Stimulated activated naive CD8-positive, alpha-beta T cell treated with anti-CD3 and anti-CD28 coated beads, Interleukin-15, Interleukin-2, amounts not matched to agents 100 ng/mL and 50 ng/mL, for 24 hours (primary cell): ENCODE measurements at regions not wholly inside any gene's neighbourhood (a gene's known extent, or its start where the extent isn't known, plus 50 kb on each side); places are given as distances from the start of the nearest gene placed in this dataset.

Experiments used
- H3K27ac Mint-ChIP-seq: one replicate; pipeline ENCODE4 v1.8.0; 2021; ENCODE audit warnings: mild to moderate bottlenecking, mixed read lengths
- H3K27me3 Mint-ChIP-seq: one replicate; pipeline ENCODE4 v1.8.0; 2021; ENCODE audit warnings: mixed read lengths
- H3K36me3 Mint-ChIP-seq: one replicate; pipeline ENCODE4 v1.8.0; 2021; ENCODE audit warnings: low read depth, mixed read lengths
- H3K4me1 Mint-ChIP-seq: one replicate; pipeline ENCODE4 v1.8.0; 2021; ENCODE audit warnings: low read depth, mixed read lengths
- H3K4me3 Mint-ChIP-seq: one replicate; pipeline ENCODE4 v1.8.0; 2021; ENCODE audit warnings: mild to moderate bottlenecking, mixed read lengths
- H3K9me3 Mint-ChIP-seq: one replicate; pipeline ENCODE4 v1.8.0; 2021; ENCODE audit warnings: mixed read lengths

- Mint-ChIP-seq H3K27me3 (no peaks in the 10 kb centered on the region), H3K4me3 (no peak overlapping the region), H3K36me3 (no peaks in the 10 kb centered on the region), H3K4me1 (no peaks in the 10 kb centered on the region), H3K27ac (no peak overlapping the region), H3K9me3 (no peaks in the 10 kb centered on the region)
Observed at GRCh38 chr13:109892101-109892500, 105.7 kb upstream of the IRS2 start.

- no peak overlapping the region for H3K4me3 Mint-ChIP-seq
Observed at GRCh38 chr13:109885235-109885634, 98.9 kb upstream of the IRS2 start.

GRCh38 chr13:109884462-109884861 lies 98.1 kb upstream of the IRS2 start:
- H3K27ac Mint-ChIP-seq, result no peak overlapping the region
- no peaks in the 10 kb centered on the region for H3K9me3 Mint-ChIP-seq
- H3K4me3 Mint-ChIP-seq, result no peak overlapping the region
- H3K27me3 Mint-ChIP-seq, result no peaks in the 10 kb centered on the region
- no peaks in the 10 kb centered on the region for H3K36me3 Mint-ChIP-seq
- H3K4me1 Mint-ChIP-seq, result no peaks in the 10 kb centered on the region

More at GRCh38 chr13:109885235-109885634, 98.9 kb upstream of the IRS2 start:
- no peaks in the 10 kb centered on the region for H3K36me3 Mint-ChIP-seq
- no peak overlapping the region for H3K27ac Mint-ChIP-seq
- H3K4me1 Mint-ChIP-seq, result no peaks in the 10 kb centered on the region
- no peaks in the 10 kb centered on the region for H3K27me3 Mint-ChIP-seq
- H3K9me3 Mint-ChIP-seq, result no peaks in the 10 kb centered on the region

GRCh38 chr13:109883181-109884180 lies 97.1 kb upstream of the IRS2 start:
- Mint-ChIP-seq H3K27ac (no peak overlapping the region), H3K36me3 (no peaks in the 10 kb centered on the region), H3K27me3 (no peaks in the 10 kb centered on the region), H3K4me1 (no peaks in the 10 kb centered on the region), H3K9me3 (no peaks in the 10 kb centered on the region), H3K4me3 (no peak overlapping the region)

- no peaks in the 10 kb centered on the region for H3K36me3 Mint-ChIP-seq
- no peaks in the 10 kb centered on the region for H3K4me1 Mint-ChIP-seq
- no peaks in the 10 kb centered on the region for H3K9me3 Mint-ChIP-seq
- H3K4me3 Mint-ChIP-seq, result no peak overlapping the region
- no peak overlapping the region for H3K27ac Mint-ChIP-seq
- H3K27me3 Mint-ChIP-seq, result peaks cover 4% of the 10 kb centered on the region
Observed at GRCh38 chr13:109881961-109882558, 95.7 kb upstream of the IRS2 start.

GRCh38 chr13:109881347-109881725 lies 95.0 kb upstream of the IRS2 start:
- H3K4me1 Mint-ChIP-seq, result no peaks in the 10 kb centered on the region
- no peaks in the 10 kb centered on the region for H3K9me3 Mint-ChIP-seq
- H3K36me3 Mint-ChIP-seq, result no peaks in the 10 kb centered on the region
- no peak overlapping the region for H3K4me3 Mint-ChIP-seq
- peaks cover 4% of the 10 kb centered on the region for H3K27me3 Mint-ChIP-seq
- no peak overlapping the region for H3K27ac Mint-ChIP-seq

- Mint-ChIP-seq H3K27ac (no peak overlapping the region), H3K36me3 (no peaks in the 10 kb centered on the region), H3K4me1 (no peaks in the 10 kb centered on the region), H3K4me3 (no peak overlapping the region), H3K27me3 (peaks cover 4% of the 10 kb centered on the region), H3K9me3 (no peaks in the 10 kb centered on the region)
Observed at GRCh38 chr13:109880371-109881346, 94.3 kb upstream of the IRS2 start.

- Mint-ChIP-seq H3K36me3 (no peaks in the 10 kb centered on the region), H3K27ac (no peak overlapping the region), H3K4me3 (no peak overlapping the region), H3K27me3 (peaks cover 4% of the 10 kb centered on the region), H3K9me3 (no peaks in the 10 kb centered on the region), H3K4me1 (no peaks in the 10 kb centered on the region)
Observed at GRCh38 chr13:109879338-109879737, 93.0 kb upstream of the IRS2 start.

- Mint-ChIP-seq H3K4me3 (no peak overlapping the region), H3K9me3 (no peaks in the 10 kb centered on the region), H3K27ac (no peak overlapping the region), H3K27me3 (peaks cover 9% of the 10 kb centered on the region), H3K4me1 (no peaks in the 10 kb centered on the region), H3K36me3 (no peaks in the 10 kb centered on the region)
Observed at GRCh38 chr13:109877809-109878208, 91.4 kb upstream of the IRS2 start.

GRCh38 chr13:109875746-109876145 lies 89.4 kb upstream of the IRS2 start:
- Mint-ChIP-seq H3K36me3 (no peaks in the 10 kb centered on the region), H3K4me1 (no peaks in the 10 kb centered on the region), H3K4me3 (no peak overlapping the region), H3K9me3 (no peaks in the 10 kb centered on the region), H3K27ac (no peak overlapping the region), H3K27me3 (peaks cover 9% of the 10 kb centered on the region)

GRCh38 chr13:109874484-109875454 lies 88.4 kb upstream of the IRS2 start:
- Mint-ChIP-seq H3K4me1 (no peaks in the 10 kb centered on the region), H3K27me3 (peaks cover 9% of the 10 kb centered on the region), H3K4me3 (no peak overlapping the region), H3K27ac (no peak overlapping the region), H3K36me3 (no peaks in the 10 kb centered on the region), H3K9me3 (no peaks in the 10 kb centered on the region)

- no peaks in the 10 kb centered on the region for H3K9me3 Mint-ChIP-seq
- no peaks in the 10 kb centered on the region for H3K36me3 Mint-ChIP-seq
- H3K27ac Mint-ChIP-seq, result no peak overlapping the region
- H3K4me1 Mint-ChIP-seq, result no peaks in the 10 kb centered on the region
- H3K4me3 Mint-ChIP-seq, result no peak overlapping the region
- peaks cover 9% of the 10 kb centered on the region for H3K27me3 Mint-ChIP-seq
Observed at GRCh38 chr13:109873351-109874123, 87.2 kb upstream of the IRS2 start.

- Mint-ChIP-seq H3K36me3 (no peaks in the 10 kb centered on the region), H3K9me3 (no peaks in the 10 kb centered on the region), H3K4me3 (no peak overlapping the region), H3K27me3 (peaks cover 8% of the 10 kb centered on the region), H3K27ac (no peak overlapping the region), H3K4me1 (no peaks in the 10 kb centered on the region)
Observed at GRCh38 chr13:109872864-109873263, 86.5 kb upstream of the IRS2 start.
